HFF-Myc (cell line): ENCODE measurements at regions not wholly inside any gene's neighbourhood (a gene's known extent, or its start where the extent isn't known, plus 50 kb on each side); places are given as distances from the start of the nearest gene placed in this dataset.

ENCODE experiments used
- DNase-seq: peaks from one replicate; pipeline ENCODE4 v3.0.0-alpha.2; 2011; ENCODE audit warnings: low read depth; ENCODE audit errors: extremely low read depth
- H3K4me3 ChIP-seq: replicated peaks from 2 replicates; pipeline ENCODE4 v1.5.1; 2011; ENCODE audit warnings: low read depth, mild to moderate bottlenecking, control low read depth, low read length
- TF ChIP-seq, protein P1 (sequence below): IDR thresholded peaks from 2 replicates; pipeline ENCODE4 v1.5.1; 2012; ENCODE audit warnings: mild to moderate bottlenecking, low read depth, low read length, control low read depth; ENCODE audit errors: missing control alignments

DNA sequence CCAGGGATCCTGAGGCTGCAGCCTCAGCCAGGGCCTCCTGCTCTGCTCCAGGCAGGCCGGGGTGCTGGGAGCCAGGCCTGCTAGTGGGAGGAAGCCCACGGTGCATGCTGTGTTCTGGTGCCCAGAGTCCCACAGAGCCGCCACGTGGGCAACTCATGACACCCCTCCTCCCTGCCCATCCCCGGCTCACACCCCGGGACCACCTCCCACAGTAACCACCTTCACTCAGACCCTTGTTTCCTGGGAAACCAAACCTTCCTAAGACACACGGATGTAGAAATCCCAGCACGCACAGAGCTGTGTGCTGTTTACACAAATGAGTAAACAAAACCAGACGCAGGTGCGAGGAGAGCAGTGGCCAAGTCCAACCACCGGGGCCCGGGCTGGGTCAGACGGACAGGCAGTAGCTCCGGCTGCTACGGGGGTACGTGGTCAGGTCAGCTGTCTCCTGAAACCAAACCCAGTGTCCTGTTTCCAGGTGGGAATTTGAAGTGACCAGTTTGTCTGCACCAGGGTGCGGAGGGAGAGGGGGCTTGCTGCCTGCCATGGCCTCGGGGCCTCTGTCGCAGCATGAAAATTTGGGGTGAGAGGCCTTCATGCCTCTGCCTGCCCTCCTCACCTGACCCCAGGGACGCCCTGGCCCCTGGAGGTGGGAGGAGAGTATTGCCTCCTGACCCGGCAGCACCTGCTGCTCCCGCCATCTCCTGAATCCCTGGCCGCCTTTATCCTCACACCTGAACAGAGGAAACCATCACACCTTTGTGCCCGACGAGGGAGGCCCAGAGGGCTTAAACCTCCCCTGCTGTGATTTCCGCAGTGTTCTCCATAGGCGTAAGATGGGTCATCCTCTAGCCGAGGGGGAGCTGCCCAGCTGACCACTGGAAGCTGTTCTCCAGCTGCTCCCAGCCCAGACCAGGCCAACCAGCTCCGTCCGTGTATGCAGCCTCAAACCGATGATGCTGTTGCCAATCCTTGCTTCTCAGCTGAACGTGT lies 52.0 kb upstream of the SMOC2 start:
- TF ChIP-seq, protein P1, sequence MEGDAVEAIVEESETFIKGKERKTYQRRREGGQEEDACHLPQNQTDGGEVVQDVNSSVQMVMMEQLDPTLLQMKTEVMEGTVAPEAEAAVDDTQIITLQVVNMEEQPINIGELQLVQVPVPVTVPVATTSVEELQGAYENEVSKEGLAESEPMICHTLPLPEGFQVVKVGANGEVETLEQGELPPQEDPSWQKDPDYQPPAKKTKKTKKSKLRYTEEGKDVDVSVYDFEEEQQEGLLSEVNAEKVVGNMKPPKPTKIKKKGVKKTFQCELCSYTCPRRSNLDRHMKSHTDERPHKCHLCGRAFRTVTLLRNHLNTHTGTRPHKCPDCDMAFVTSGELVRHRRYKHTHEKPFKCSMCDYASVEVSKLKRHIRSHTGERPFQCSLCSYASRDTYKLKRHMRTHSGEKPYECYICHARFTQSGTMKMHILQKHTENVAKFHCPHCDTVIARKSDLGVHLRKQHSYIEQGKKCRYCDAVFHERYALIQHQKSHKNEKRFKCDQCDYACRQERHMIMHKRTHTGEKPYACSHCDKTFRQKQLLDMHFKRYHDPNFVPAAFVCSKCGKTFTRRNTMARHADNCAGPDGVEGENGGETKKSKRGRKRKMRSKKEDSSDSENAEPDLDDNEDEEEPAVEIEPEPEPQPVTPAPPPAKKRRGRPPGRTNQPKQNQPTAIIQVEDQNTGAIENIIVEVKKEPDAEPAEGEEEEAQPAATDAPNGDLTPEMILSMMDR = no peak
- no peak for DNase-seq
- H3K4me3 ChIP-seq = no peak overlapping the region

GRCh38 chr6:168390749-168391420 lies 50.1 kb upstream of the SMOC2 start:
- TF ChIP-seq, protein P1 = no peak
- no peak overlapping the region for H3K4me3 ChIP-seq
- no peak for DNase-seq
